Fibroblast of villous mesenchyme (primary cell): ENCODE measurements at regions not wholly inside any gene's neighbourhood (a gene's known extent, or its start where the extent isn't known, plus 50 kb on each side); places are given as distances from the start of the nearest gene placed in this dataset.

Source experiments
- DNase-seq: peaks from one replicate; pipeline ENCODE4 v3.0.0-alpha.2; 2010; ENCODE audit warnings: low read depth
- H3K4me3 ChIP-seq: 2 replicates; pipeline ENCODE4 v1.5.1; 2011; ENCODE audit warnings: low read depth, mild to moderate bottlenecking, low read length
- CTCF ChIP-seq: IDR thresholded peaks from 2 replicates; pipeline ENCODE4 v1.5.1; 2012; ENCODE audit warnings: low read depth, mild to moderate bottlenecking, low read length; ENCODE audit not compliant: insufficient read depth

GRCh38 chr20:40433341-40433861, 255.6 kb downstream of the MAFB start:
- no peak for DNase-seq
- H3K4me3 ChIP-seq: no peak overlapping the region
- TF ChIP-seq CTCF: no peak

- no peak overlapping the region for H3K4me3 ChIP-seq
- no peak for DNase-seq
- no peak for TF ChIP-seq CTCF
Observed at GRCh38 chr20:40431611-40432010, 257.4 kb downstream of the MAFB start.

- H3K4me3 ChIP-seq: no peak overlapping the region
- TF ChIP-seq CTCF: no peak
- no peak for DNase-seq
Observed at GRCh38 chr20:40431112-40431511, 257.9 kb downstream of the MAFB start.

- no peak for TF ChIP-seq CTCF
Observed at GRCh38 chr20:40427026-40427425, 262.0 kb downstream of the MAFB start.

GRCh38 chr20:40424695-40425094, 264.3 kb downstream of the MAFB start:
- TF ChIP-seq CTCF: no peak
- DNase-seq: no peak
- H3K4me3 ChIP-seq: no peak overlapping the region

More at GRCh38 chr20:40427026-40427425, 262.0 kb downstream of the MAFB start:
- no peak overlapping the region for H3K4me3 ChIP-seq
- no peak for DNase-seq

- no peak for DNase-seq
- no peak for TF ChIP-seq CTCF
- no peak overlapping the region for H3K4me3 ChIP-seq
Observed at GRCh38 chr20:40422656-40423055, 266.4 kb downstream of the MAFB start.

GRCh38 chr20:40416274-40416673, 272.8 kb downstream of the MAFB start:
- DNase-seq: no peak
- H3K4me3 ChIP-seq: no peak overlapping the region
- no peak for TF ChIP-seq CTCF
